ENCODE measurements at regions not wholly inside any gene's neighbourhood (a gene's known extent, or its start where the extent isn't known, plus 50 kb on each side); places are given as distances from the start of the nearest gene placed in this dataset.

DNA sequence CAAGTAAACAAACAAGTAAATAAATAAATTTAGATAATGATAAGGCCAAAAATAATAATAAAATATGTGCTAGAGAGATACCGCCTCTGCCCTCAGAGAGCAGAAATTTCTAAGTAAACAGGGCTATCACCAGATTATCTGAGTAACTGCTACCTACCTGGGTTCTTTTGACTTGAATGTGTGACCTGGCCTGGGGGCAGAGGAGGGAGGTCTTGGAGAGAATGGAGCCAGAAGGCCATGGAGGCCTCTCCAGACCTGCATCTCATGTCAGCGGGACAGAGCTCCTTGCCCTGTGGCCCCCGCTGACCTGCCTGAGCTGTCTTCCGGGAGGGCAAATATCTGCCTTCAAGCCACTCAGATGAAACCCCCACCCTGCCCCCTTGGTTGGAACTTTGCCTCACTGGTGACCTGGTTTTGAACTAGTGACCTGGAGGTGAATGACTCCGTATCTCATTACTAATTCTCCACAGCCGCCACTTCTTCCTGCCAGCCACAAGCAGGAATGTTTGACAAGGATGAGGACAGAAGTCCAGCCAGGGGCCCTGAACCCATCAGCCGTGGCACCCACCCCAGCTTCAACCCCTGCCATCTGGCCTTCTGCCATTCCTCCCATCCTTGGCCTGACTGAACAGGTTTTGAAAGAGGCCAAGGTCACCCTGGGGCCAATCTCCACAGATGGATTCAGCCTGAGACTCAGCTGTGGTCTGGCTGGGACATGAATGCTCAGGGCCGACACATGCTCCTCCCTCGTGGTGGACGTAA lies 86.8 kb upstream of the PARP11 start:
- DNase-seq (ENCODE audit: low spot score): no peak

DNA sequence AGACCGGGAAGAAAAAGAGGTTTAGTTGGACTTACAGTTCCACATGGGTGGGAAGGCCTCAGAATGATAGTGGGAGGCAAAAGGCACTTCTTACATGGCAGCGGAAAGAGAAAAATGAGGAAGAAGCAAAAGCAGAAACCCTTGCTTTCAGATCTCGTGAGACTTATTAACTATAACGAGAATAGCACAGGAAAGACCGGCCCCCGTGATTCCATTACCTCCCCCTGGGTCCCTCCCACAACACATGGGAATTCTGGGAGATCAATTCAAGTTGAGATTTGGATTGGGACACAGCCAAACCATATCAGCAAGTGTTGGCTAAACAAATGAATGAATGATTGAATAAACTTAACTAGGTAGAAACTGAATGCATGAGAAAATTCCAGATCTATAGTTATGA lies 85.3 kb upstream of the PARP11 start:
- DNase-seq (ENCODE audit: low spot score): no peak

DNA sequence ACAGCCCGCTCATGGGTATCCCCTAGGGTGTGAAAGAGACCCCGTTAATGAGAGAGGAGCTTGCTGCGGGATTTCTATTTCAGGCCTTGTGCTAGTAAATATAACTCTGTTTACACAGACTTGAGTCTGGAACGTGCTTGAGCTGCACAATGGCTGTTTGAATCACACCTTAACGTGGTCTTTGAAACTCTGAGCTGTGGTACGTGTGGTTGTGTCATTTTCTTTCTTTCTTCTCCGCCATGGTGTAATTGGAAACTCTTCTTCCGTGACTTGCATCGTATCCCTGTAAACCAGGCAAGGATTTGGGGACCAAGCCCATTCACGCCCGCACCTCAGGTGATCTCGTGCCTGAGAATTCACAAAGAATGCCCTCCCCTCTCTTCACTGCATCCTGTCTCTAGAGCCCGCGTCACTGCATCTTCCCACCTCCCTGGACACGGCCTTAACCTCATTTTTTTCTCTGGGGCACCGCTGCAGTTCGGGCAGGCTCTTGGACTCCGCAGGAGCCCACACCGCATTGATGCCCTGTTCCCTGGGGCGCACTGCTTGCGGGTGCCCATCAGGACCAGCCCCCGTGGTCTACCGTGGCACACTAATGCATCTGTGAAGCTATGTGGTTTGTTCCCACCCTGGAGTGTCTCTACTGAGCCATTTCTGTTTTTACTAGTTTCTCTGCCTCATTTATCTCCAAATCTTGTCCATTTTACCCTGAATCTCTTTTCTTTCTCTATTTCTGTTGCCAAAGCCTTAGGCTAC lies 78.4 kb upstream of the PARP11 start:
- DNase-seq (ENCODE audit: low spot score): no peak

DNA sequence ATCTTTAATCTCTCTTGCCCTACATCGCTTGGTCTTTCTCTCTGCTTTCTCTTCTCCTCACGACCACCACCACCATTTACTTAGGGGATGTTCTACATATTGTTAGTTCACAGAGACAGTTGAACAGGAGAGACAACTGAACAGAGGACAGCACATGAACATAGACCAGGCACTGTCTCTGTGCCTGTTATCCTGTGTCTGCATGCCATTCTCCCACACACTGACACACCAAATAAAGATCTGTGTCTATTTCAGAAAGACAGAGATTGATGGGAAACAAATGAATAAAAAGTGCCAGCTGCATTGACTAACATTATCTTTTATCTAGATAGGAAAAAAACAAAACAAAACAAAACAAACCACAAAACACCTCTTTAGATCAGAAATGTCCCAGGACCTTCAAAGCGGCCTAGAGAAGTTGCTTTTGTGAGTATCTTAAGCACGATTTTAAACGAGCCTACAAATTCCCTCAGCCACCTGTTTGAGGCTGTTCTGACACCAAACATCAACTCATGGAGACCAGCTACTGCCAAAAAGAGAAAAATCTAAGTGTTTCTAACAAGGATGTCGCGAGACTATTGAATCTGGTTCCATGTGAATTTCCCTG lies 77.6 kb upstream of the PARP11 start:
- no peak for DNase-seq (ENCODE audit: low spot score)

GRCh38 chr12:3947781-3948180 lies 74.6 kb upstream of the PARP11 start:
- DNase-seq (ENCODE audit: low spot score): no peak

DNA sequence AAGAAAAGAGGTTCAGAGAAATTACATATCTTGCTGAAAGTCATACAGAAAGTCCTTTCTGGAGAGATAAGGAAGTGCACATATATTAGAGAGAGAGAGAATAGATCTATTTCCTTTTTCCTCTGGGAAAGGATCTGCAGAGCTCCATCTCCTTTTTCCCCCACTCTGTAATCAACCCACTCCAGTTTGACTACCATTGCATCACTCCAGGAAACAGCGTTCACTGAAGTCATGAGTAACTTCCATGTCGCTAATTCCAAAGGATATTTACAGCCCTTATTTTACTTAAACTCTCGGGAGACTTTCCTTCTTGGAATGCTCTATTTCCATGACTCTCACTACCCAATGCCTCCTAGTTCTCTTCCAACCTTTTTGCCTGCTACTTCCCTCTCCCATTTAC lies 72.5 kb upstream of the PARP11 start:
- no peak for DNase-seq (ENCODE audit: low spot score)

GRCh38 chr12:3944620-3945019 lies 71.4 kb upstream of the PARP11 start:
- DNase-seq (ENCODE audit: low spot score): no peak

GRCh38 chr12:3938042-3938544 lies 64.9 kb upstream of the PARP11 start:
- DNase-seq (ENCODE audit: low spot score): no peak

DNA sequence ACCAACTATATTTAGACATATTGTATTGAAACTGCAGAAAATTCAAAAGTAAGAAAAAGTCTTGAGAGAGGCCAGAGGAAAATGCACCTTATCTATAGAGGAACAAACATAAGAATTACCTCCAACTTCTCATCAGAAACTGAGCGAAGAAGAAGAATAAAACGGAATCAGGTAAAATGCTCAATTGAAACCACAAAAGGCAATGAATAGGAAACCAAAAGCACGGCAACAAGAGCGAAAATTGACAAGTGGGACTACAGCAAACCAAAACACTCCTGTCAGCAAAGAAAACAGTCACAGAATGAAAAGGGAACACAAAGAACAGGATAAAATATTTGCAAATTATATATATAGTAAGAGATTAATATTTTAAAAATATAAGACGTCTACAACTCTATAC lies 61.9 kb upstream of the PARP11 start:
- DNase-seq (ENCODE audit: low spot score): no peak

GRCh38 chr12:3933819-3934192 lies 60.6 kb upstream of the PARP11 start:
- no peak for DNase-seq (ENCODE audit: low spot score)

- no peak for DNase-seq (ENCODE audit: low spot score)
These were observed 60.0 kb upstream of the PARP11 start for GRCh38 chr12:3933074-3933818.

DNA sequence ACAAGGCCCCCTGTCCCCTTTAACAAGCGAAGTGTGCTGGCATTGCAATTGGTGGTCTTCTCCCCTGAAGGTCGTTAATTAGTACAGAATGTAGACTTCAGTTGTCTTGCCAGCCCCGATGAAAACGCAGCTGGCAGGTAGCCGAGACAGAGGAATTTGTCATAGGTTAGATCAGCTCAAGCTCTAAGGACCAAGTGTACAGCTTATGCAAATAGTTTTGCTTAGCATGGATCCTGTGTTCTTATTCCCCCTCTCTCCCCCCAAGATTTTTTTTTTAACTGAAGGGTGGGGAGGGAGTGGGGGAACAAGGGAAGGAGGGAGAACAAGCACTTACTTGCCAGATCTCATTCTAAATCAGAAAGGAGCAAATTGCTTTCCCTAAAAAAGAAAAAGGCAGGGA lies 58.6 kb upstream of the PARP11 start:
- DNase-seq (ENCODE audit: low spot score): no peak

- no peak for DNase-seq (ENCODE audit: low spot score)
These were observed 58.0 kb upstream of the PARP11 start for GRCh38 chr12:3931206-3931605.

DNA sequence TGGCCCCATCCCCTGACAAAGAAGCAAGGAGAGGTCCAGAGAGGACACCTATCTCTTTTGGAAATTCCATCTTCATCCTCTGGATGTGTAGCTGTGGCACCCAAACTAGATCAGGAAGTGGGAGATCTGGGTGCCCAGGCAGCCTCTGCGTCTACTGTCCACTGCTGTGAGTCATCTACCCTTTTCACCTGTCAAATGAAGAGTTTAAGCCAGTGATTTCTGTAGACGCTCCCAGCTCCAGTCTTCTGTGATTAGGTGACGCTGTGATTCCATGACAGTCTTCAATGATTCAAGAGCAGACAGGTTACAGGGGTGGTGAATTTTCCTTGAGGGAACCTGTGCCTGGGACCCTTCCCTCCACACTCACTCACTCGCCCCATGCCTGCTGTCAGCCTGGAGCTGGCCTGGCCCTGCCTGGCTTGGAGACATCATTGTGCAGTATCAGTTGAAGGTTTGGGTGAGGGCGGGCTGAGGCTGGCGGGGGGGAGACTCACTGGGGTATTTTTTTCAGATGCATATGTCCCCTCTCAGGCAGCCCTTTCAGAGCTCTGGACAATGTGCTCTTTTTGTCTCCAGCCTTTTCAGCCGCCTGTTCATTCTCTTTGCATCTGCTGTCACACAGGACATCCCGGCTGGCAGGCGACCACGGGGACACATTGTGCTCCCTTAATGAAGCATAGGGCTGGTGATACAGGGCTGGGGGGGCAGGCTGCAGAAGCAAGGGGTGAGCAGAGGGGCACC lies 56.8 kb upstream of the PARP11 start:
- no peak for DNase-seq (ENCODE audit: low spot score)

GRCh38 chr12:3928538-3929184 lies 55.5 kb upstream of the PARP11 start:
- no peak for DNase-seq (ENCODE audit: low spot score)

DNA sequence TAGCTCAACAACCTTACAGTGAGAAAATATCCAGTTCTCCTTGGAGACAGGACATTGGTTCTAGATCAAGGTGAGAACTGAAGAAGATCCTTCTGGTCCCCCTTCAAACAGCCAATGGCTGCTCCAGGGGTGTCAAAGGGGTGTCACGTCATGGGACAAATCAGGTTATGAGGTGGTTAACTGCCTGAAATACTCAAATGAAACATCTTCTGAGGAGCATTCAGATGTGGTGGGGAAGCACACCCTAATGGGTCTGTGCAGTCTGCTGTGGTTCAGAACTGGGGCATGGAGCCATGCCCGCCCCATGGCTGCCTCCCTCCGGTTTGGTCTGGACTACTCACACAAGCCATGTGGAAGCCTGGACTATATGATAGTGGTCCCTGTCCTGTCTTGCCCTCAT lies 52.4 kb upstream of the PARP11 start:
- no peak for DNase-seq (ENCODE audit: low spot score)

DNA sequence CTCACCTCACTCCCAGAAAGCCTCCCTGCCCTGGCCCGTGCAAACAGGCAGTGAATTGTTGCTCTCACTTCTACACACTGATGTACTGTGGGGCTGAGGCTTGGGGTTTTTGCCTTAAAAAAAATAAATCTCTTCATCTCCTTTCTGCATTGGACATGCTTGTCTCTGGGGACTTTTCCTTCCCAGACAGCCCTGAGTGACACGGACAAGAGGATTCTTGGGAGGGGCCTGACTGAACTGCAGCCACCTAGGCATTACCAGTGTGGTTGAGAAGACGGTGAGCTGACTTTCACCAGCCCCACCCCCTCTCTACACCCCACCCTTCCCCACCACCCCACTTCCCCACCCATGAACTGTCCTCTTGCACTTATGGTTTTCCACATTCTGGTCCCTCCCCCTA lies 51.6 kb upstream of the PARP11 start:
- DNase-seq (ENCODE audit: low spot score): no peak

GRCh38 chr12:3923021-3923420 lies 49.8 kb upstream of the PARP11 start:
- DNase-seq (ENCODE audit: low spot score): no peak
